Activated T-cell treated with anti-CD3 and anti-CD28 coated beads, Interleukin-2, amount 50 U/mL, for 72 hours (primary cell): ENCODE measurements at regions not wholly inside any gene's neighbourhood (a gene's known extent, or its start where the extent isn't known, plus 50 kb on each side); places are given as distances from the start of the nearest gene placed in this dataset.
"Not testable (repeated sequence)": the region's sequence is repeated elsewhere in the genome, so short reads cannot be mapped to it uniquely, and the experiment has no call there.

Experiments used
- ATAC-seq, 2 donors: fragments of 150-1000 bp; cut with Tn5 transposase; replicated peaks in 1 of 2; 2 replicates each; pipeline ENCODE4 v1.10.0; 2021; ENCODE audit warnings: moderate library complexity in 2 of 2, mild to moderate bottlenecking in 1 of 2
- DNase-seq, 2 donors: peaks; one replicate each; pipeline ENCODE4 v3.0.0; 2021 to 2022; ENCODE audit warnings: mixed read lengths in 1 of 2
- H3K27ac Mint-ChIP-seq: one replicate; pipeline ENCODE4 v1.8.0; 2022; ENCODE audit warnings: mild to moderate bottlenecking, moderate library complexity, mixed read lengths
- H3K27me3 Mint-ChIP-seq: one replicate; pipeline ENCODE4 v1.8.0; 2022; ENCODE audit warnings: low read depth, mixed read lengths
- H3K36me3 Mint-ChIP-seq, 2 donors: one replicate each; pipeline ENCODE4 v1.8.0; 2022; ENCODE audit warnings: mixed read lengths in 2 of 2, mild to moderate bottlenecking in 1 of 2; ENCODE audit not compliant: insufficient read depth in 2 of 2
- H3K4me1 Mint-ChIP-seq: one replicate; pipeline ENCODE4 v1.8.0; 2022; ENCODE audit warnings: low read depth, mixed read lengths
- H3K4me3 Mint-ChIP-seq, 2 donors: one replicate each; pipeline ENCODE4 v1.8.0; 2022; ENCODE audit warnings: mild to moderate bottlenecking in 2 of 2, mixed read lengths in 2 of 2, moderate library complexity in 2 of 2
- H3K9me3 Mint-ChIP-seq, 2 donors: one replicate each; pipeline ENCODE4 v1.8.0; 2022; ENCODE audit warnings: mixed read lengths in 2 of 2

GRCh38 chr6:50966986-50967385 is 148.3 kb downstream of the TFAP2B start:
- ATAC-seq (no peak), DNase-seq (no peak)
- Mint-ChIP-seq H3K9me3 (peaks cover 4 to 8% of the 10 kb centered on the region in 2 donors), H3K4me3 (no peak overlapping the region), H3K27ac (no peak overlapping the region), H3K4me1 (no peaks in the 10 kb centered on the region), H3K27me3 (no peaks in the 10 kb centered on the region), H3K36me3 (no peaks in the 10 kb centered on the region)

- not testable (repeated sequence) for ATAC-seq, DNase-seq, H3K4me1 Mint-ChIP-seq, H3K36me3 Mint-ChIP-seq, H3K27ac Mint-ChIP-seq, H3K9me3 Mint-ChIP-seq, H3K4me3 Mint-ChIP-seq, H3K27me3 Mint-ChIP-seq
Observed at GRCh38 chr6:50968246-50968645, 149.6 kb downstream of the TFAP2B start.

- H3K4me1 Mint-ChIP-seq: no peaks in the 10 kb centered on the region
- peaks cover 4 to 8% of the 10 kb centered on the region in 2 donors for H3K9me3 Mint-ChIP-seq
- no peak for DNase-seq
- no peaks in the 10 kb centered on the region for H3K36me3 Mint-ChIP-seq
- ATAC-seq: no peak
- no peak overlapping the region for H3K27ac Mint-ChIP-seq
- H3K27me3 Mint-ChIP-seq: no peaks in the 10 kb centered on the region
- no peak overlapping the region for H3K4me3 Mint-ChIP-seq
Observed at GRCh38 chr6:50970908-50971307, 152.2 kb downstream of the TFAP2B start.

GRCh38 chr6:50973464-50973863 is 154.8 kb downstream of the TFAP2B start:
- Mint-ChIP-seq H3K4me1 (no peaks in the 10 kb centered on the region), H3K9me3 (peaks cover 4 to 8% of the 10 kb centered on the region in 2 donors), H3K36me3 (no peaks in the 10 kb centered on the region), H3K4me3 (no peak overlapping the region), H3K27ac (no peak overlapping the region), H3K27me3 (no peaks in the 10 kb centered on the region)
- ATAC-seq (no peak), DNase-seq (no peak)

GRCh38 chr6:50974319-50974718 is 155.6 kb downstream of the TFAP2B start:
- no peaks in the 10 kb centered on the region for H3K4me1 Mint-ChIP-seq
- H3K9me3 Mint-ChIP-seq: peaks cover 0 to 4% of the 10 kb centered on the region in 2 donors
- H3K27ac Mint-ChIP-seq: no peak overlapping the region
- no peak overlapping the region for H3K4me3 Mint-ChIP-seq
- H3K27me3 Mint-ChIP-seq: no peaks in the 10 kb centered on the region
- DNase-seq (no peak), ATAC-seq (no peak)
- H3K36me3 Mint-ChIP-seq: no peaks in the 10 kb centered on the region

- DNase-seq (no peak), ATAC-seq (no peak)
- peaks cover 0 to 4% of the 10 kb centered on the region in 2 donors for H3K9me3 Mint-ChIP-seq
- H3K4me1 Mint-ChIP-seq: no peaks in the 10 kb centered on the region
- no peaks in the 10 kb centered on the region for H3K27me3 Mint-ChIP-seq
- H3K36me3 Mint-ChIP-seq: no peaks in the 10 kb centered on the region
- H3K4me3 Mint-ChIP-seq: no peak overlapping the region
- no peak overlapping the region for H3K27ac Mint-ChIP-seq
Observed at GRCh38 chr6:50975216-50975615, 156.5 kb downstream of the TFAP2B start.

GRCh38 chr6:50976907-50977306 is 158.2 kb downstream of the TFAP2B start:
- no peaks in the 10 kb centered on the region for H3K27me3 Mint-ChIP-seq
- ATAC-seq (no peak), DNase-seq (no peak)
- no peak overlapping the region for H3K27ac Mint-ChIP-seq
- no peak overlapping the region for H3K4me3 Mint-ChIP-seq
- no peaks in the 10 kb centered on the region for H3K4me1 Mint-ChIP-seq
- H3K9me3 Mint-ChIP-seq: no peaks in the 10 kb centered on the region
- H3K36me3 Mint-ChIP-seq: no peaks in the 10 kb centered on the region

GRCh38 chr6:50977796-50978195 is 159.1 kb downstream of the TFAP2B start:
- no peak overlapping the region for H3K4me3 Mint-ChIP-seq
- H3K9me3 Mint-ChIP-seq: no peaks in the 10 kb centered on the region
- H3K27me3 Mint-ChIP-seq: no peaks in the 10 kb centered on the region
- no peak for DNase-seq
- H3K36me3 Mint-ChIP-seq: no peaks in the 10 kb centered on the region
- no peak overlapping the region for H3K27ac Mint-ChIP-seq
- H3K4me1 Mint-ChIP-seq: no peaks in the 10 kb centered on the region
- ATAC-seq: no peak

GRCh38 chr6:50978380-50979170 is 159.9 kb downstream of the TFAP2B start:
- DNase-seq: no peak
- Mint-ChIP-seq H3K4me1 (no peaks in the 10 kb centered on the region), H3K36me3 (no peaks in the 10 kb centered on the region), H3K27me3 (no peaks in the 10 kb centered on the region), H3K27ac (no peak overlapping the region), H3K4me3 (no peak overlapping the region), H3K9me3 (no peaks in the 10 kb centered on the region)
- no peak for ATAC-seq

GRCh38 chr6:50979171-50979525 is 160.5 kb downstream of the TFAP2B start:
- ATAC-seq (no peak), DNase-seq (no peak)
- H3K9me3 Mint-ChIP-seq: no peaks in the 10 kb centered on the region
- no peak overlapping the region for H3K27ac Mint-ChIP-seq
- H3K36me3 Mint-ChIP-seq: no peaks in the 10 kb centered on the region
- no peaks in the 10 kb centered on the region for H3K4me1 Mint-ChIP-seq
- no peak overlapping the region for H3K4me3 Mint-ChIP-seq
- H3K27me3 Mint-ChIP-seq: no peaks in the 10 kb centered on the region

- DNase-seq (no peak), ATAC-seq (no peak)
- Mint-ChIP-seq H3K27me3 (no peaks in the 10 kb centered on the region), H3K9me3 (peaks cover 4% of the 10 kb centered on the region in 2 donors), H3K36me3 (no peaks in the 10 kb centered on the region), H3K27ac (no peak overlapping the region), H3K4me3 (no peak overlapping the region), H3K4me1 (no peaks in the 10 kb centered on the region)
Observed at GRCh38 chr6:50984135-50984534, 165.5 kb downstream of the TFAP2B start.

GRCh38 chr6:50986319-50986718 is 167.6 kb downstream of the TFAP2B start:
- ATAC-seq (no peak), DNase-seq (no peak)
- H3K27ac Mint-ChIP-seq: no peak overlapping the region
- H3K4me1 Mint-ChIP-seq: no peaks in the 10 kb centered on the region
- H3K27me3 Mint-ChIP-seq: no peaks in the 10 kb centered on the region
- no peak overlapping the region for H3K4me3 Mint-ChIP-seq
- peaks cover 4% of the 10 kb centered on the region in 2 donors for H3K9me3 Mint-ChIP-seq
- H3K36me3 Mint-ChIP-seq: no peaks in the 10 kb centered on the region

- Mint-ChIP-seq H3K27ac (no peak overlapping the region), H3K36me3 (no peaks in the 10 kb centered on the region), H3K4me3 (no peak overlapping the region), H3K9me3 (peaks cover 4% of the 10 kb centered on the region in 2 donors), H3K4me1 (no peaks in the 10 kb centered on the region), H3K27me3 (no peaks in the 10 kb centered on the region)
- no peak for ATAC-seq
- no peak for DNase-seq
Observed at GRCh38 chr6:50989123-50989522, 170.5 kb downstream of the TFAP2B start.

GRCh38 chr6:50990750-50991446 is 172.2 kb downstream of the TFAP2B start:
- Mint-ChIP-seq H3K27ac (no peak overlapping the region), H3K4me1 (no peaks in the 10 kb centered on the region), H3K27me3 (no peaks in the 10 kb centered on the region), H3K36me3 (no peaks in the 10 kb centered on the region), H3K4me3 (no peak overlapping the region), H3K9me3 (peaks cover 4% of the 10 kb centered on the region in 2 donors)
- DNase-seq: no peak
- ATAC-seq: no peak
